Vagina (tissue), 2 donors: ENCODE measurements at regions not wholly inside any gene's neighbourhood (a gene's known extent, or its start where the extent isn't known, plus 50 kb on each side); places are given as distances from the start of the nearest gene placed in this dataset.

Source experiments
- DNase-seq, 2 donors: peaks; one replicate each; pipeline ENCODE4 v3.0.0-alpha.2; 2017; ENCODE audit errors: extremely low spot score in 2 of 2
- H3K27ac ChIP-seq: fragments of 200-600 bp; sonication (generic); one replicate; pipeline ENCODE4 v1.5.1; 2019
- H3K27me3 ChIP-seq: fragments of 200-600 bp; sonication (generic); one replicate; pipeline ENCODE4 v1.5.1; 2019
- H3K36me3 ChIP-seq, 2 donors: fragments of 200-600 bp; sonication (generic); one replicate each; pipeline ENCODE4 v1.5.1; 2017 to 2019
- H3K4me1 ChIP-seq: fragments of 200-600 bp; sonication (generic); one replicate; pipeline ENCODE4 v1.5.1; 2019
- H3K4me3 ChIP-seq, 2 donors: fragments of 200-600 bp; sonication (generic); 1 replicate in 1 of 2; 2 replicates in 1 of 2; pipeline ENCODE4 v1.5.1; 2016 to 2019
- H3K9me3 ChIP-seq: fragments of 200-600 bp; sonication (generic); one replicate; pipeline ENCODE4 v1.5.1; 2019
- CTCF ChIP-seq, 3 experiments: fragments of 450-650 bp in 2 of 3; fragments of 200-600 bp in 1 of 3; sonication (generic) in 1 of 3; IDR thresholded peaks; one replicate each; pipeline ENCODE4 v1.5.1; 2017 to 2019; ENCODE audit warnings: antibody characterized with exemption in 3 of 3, mild to moderate bottlenecking in 2 of 3, moderate library complexity in 2 of 3
- POLR2A ChIP-seq, 2 donors: fragments of 450-650 bp; IDR thresholded peaks; one replicate each; pipeline ENCODE4 v1.6.1; 2017; ENCODE audit warnings: antibody characterized with exemption in 2 of 2, mild to moderate bottlenecking in 2 of 2, moderate library complexity in 2 of 2
- POLR2AphosphoS5 ChIP-seq, 2 donors: sonication (generic); formaldehyde crosslinking; IDR thresholded peaks; one replicate each; pipeline ENCODE4 v1.9.0; 2017; ENCODE audit warnings: antibody characterized with exemption in 2 of 2, mild to moderate bottlenecking in 2 of 2, low read depth in 1 of 2; ENCODE audit not compliant: insufficient read depth in 1 of 2
- intact Hi-C: fragments of 100-400 bp; cut with DNase I; formaldehyde crosslinking; loops from one replicate; pipeline ENCODE4 v1.15.1; 2023

GRCh38 chr16:79312502-79312901, 288.0 kb downstream of the MAF start:
- no peak for TF ChIP-seq POLR2AphosphoS5 (IDR thresholded peaks at IDR 0.05; ENCODE audit: insufficient read depth in 1 of 2, low read depth in 1 of 2)
- no peak for TF ChIP-seq POLR2A (IDR thresholded peaks at IDR 0.05)
- TF ChIP-seq CTCF (IDR thresholded peaks at IDR 0.05) = no peak
- intact Hi-C loops = no loop called here
- Histone ChIP-seq H3K9me3 (no peaks in the 10 kb centered on the region), H3K4me3 (no peak overlapping the region), H3K27me3 (no peaks in the 10 kb centered on the region), H3K4me1 (no peaks in the 10 kb centered on the region), H3K36me3 (no peaks in the 10 kb centered on the region), H3K27ac (no peak overlapping the region)
- DNase-seq = no peak

- Histone ChIP-seq H3K4me3 (no peak overlapping the region), H3K27ac (no peak overlapping the region), H3K36me3 (no peaks in the 10 kb centered on the region), H3K27me3 (no peaks in the 10 kb centered on the region), H3K4me1 (no peaks in the 10 kb centered on the region), H3K9me3 (no peaks in the 10 kb centered on the region)
- TF ChIP-seq POLR2AphosphoS5 (IDR thresholded peaks at IDR 0.05; ENCODE audit: insufficient read depth in 1 of 2, low read depth in 1 of 2) (no peak), CTCF (IDR thresholded peaks at IDR 0.05) (no peak), POLR2A (IDR thresholded peaks at IDR 0.05) (no peak)
- DNase-seq = no peak
- intact Hi-C loops = no loop called here
Measured at GRCh38 chr16:79310710-79311109, 289.8 kb downstream of the MAF start.

- Histone ChIP-seq H3K9me3 (no peaks in the 10 kb centered on the region), H3K4me3 (no peak overlapping the region), H3K4me1 (no peaks in the 10 kb centered on the region), H3K27me3 (no peaks in the 10 kb centered on the region), H3K36me3 (no peaks in the 10 kb centered on the region), H3K27ac (no peak overlapping the region)
- no peak for DNase-seq
- TF ChIP-seq POLR2A (IDR thresholded peaks at IDR 0.05) (no peak), POLR2AphosphoS5 (IDR thresholded peaks at IDR 0.05; ENCODE audit: insufficient read depth in 1 of 2, low read depth in 1 of 2) (no peak), CTCF (IDR thresholded peaks at IDR 0.05) (no peak)
- intact Hi-C loops = no loop called here
Measured at GRCh38 chr16:79309606-79310005, 290.9 kb downstream of the MAF start.

GRCh38 chr16:79307214-79307613, 293.3 kb downstream of the MAF start:
- H3K36me3 ChIP-seq = no peaks in the 10 kb centered on the region
- no peak overlapping the region for H3K27ac ChIP-seq
- no peak for DNase-seq
- no peaks in the 10 kb centered on the region for H3K9me3 ChIP-seq
- no peaks in the 10 kb centered on the region for H3K4me1 ChIP-seq
- intact Hi-C loops = no loop called here
- TF ChIP-seq POLR2A (IDR thresholded peaks at IDR 0.05) = no peak
- no peak for TF ChIP-seq POLR2AphosphoS5 (IDR thresholded peaks at IDR 0.05; ENCODE audit: insufficient read depth in 1 of 2, low read depth in 1 of 2)
- no peak for TF ChIP-seq CTCF (IDR thresholded peaks at IDR 0.05)
- H3K27me3 ChIP-seq = no peaks in the 10 kb centered on the region
- no peak overlapping the region for H3K4me3 ChIP-seq

- Histone ChIP-seq H3K4me3 (no peak overlapping the region), H3K4me1 (no peaks in the 10 kb centered on the region), H3K27ac (no peak overlapping the region), H3K9me3 (no peaks in the 10 kb centered on the region), H3K36me3 (no peaks in the 10 kb centered on the region), H3K27me3 (no peaks in the 10 kb centered on the region)
- no peak for DNase-seq
- intact Hi-C loops = no loop called here
- TF ChIP-seq CTCF (IDR thresholded peaks at IDR 0.05) (no peak), POLR2AphosphoS5 (IDR thresholded peaks at IDR 0.05; ENCODE audit: insufficient read depth in 1 of 2, low read depth in 1 of 2) (no peak), POLR2A (IDR thresholded peaks at IDR 0.05) (no peak)
Measured at GRCh38 chr16:79305074-79305473, 295.5 kb downstream of the MAF start.
